Naive B cell (primary cell): ENCODE measurements at regions not wholly inside any gene's neighbourhood (a gene's known extent, or its start where the extent isn't known, plus 50 kb on each side); places are given as distances from the start of the nearest gene placed in this dataset.
A peak's percentile ranks its signal among the peaks of the same experiment; 100 is the strongest.
"Not testable (repeated sequence)": the region's sequence is repeated elsewhere in the genome, so short reads cannot be mapped to it uniquely, and the experiment has no call there.

Experiments used
- ATAC-seq, 2 donors: fragments of 150-1000 bp; cut with Tn5 transposase; 2 replicates each; pipeline ENCODE4 v1.10.0; 2021; ENCODE audit warnings: low read depth in 2 of 2, mild to moderate bottlenecking in 2 of 2, moderate library complexity in 2 of 2
- DNase-seq: peaks from one replicate; pipeline ENCODE4 v3.0.0; 2022
- H3K27ac Mint-ChIP-seq, 6 donors: one replicate each; pipeline ENCODE4 v1.8.0; 2020 to 2022; ENCODE audit warnings: mild to moderate bottlenecking in 6 of 6, mixed read lengths in 6 of 6, moderate library complexity in 5 of 6, inconsistent platforms in 2 of 6
- H3K27me3 Mint-ChIP-seq, 3 donors: one replicate each; pipeline ENCODE4 v1.8.0; 2021 to 2022; ENCODE audit warnings: mixed read lengths in 3 of 3, mild to moderate bottlenecking in 1 of 3
- H3K36me3 Mint-ChIP-seq, 2 donors: one replicate each; pipeline ENCODE4 v1.8.0; 2020 to 2022; ENCODE audit warnings: mixed read lengths in 2 of 2, inconsistent platforms in 1 of 2, mild to moderate bottlenecking in 1 of 2
- H3K4me1 Mint-ChIP-seq, 3 donors: one replicate each; pipeline ENCODE4 v1.8.0; 2020 to 2022; ENCODE audit warnings: mixed read lengths in 3 of 3, inconsistent platforms in 1 of 3, mild to moderate bottlenecking in 1 of 3, moderate library complexity in 1 of 3
- H3K4me3 Mint-ChIP-seq, 8 donors: one replicate each; pipeline ENCODE4 v1.8.0; 2020 to 2022; ENCODE audit warnings: mild to moderate bottlenecking in 8 of 8, mixed read lengths in 8 of 8, moderate library complexity in 8 of 8, inconsistent platforms in 2 of 8
- H3K9me3 Mint-ChIP-seq, 7 donors: one replicate each; pipeline ENCODE4 v1.8.0; 2020 to 2022; ENCODE audit warnings: mixed read lengths in 7 of 7, mild to moderate bottlenecking in 5 of 7, inconsistent platforms in 2 of 7, moderate library complexity in 1 of 7

- no peak overlapping the region for H3K27ac Mint-ChIP-seq
- no peak overlapping the region for H3K4me3 Mint-ChIP-seq
- no peak for ATAC-seq
- H3K27me3 Mint-ChIP-seq = no peaks in the 10 kb centered on the region
- H3K36me3 Mint-ChIP-seq = no peaks in the 10 kb centered on the region
- H3K9me3 Mint-ChIP-seq = peaks cover 0 to 18% (median 11%) of the 10 kb centered on the region in 7 donors
- H3K4me1 Mint-ChIP-seq = peaks cover 17 to 25% (median 22%) of the 10 kb centered on the region in 3 donors
- no peak for DNase-seq
Observed at GRCh38 chr9:134568116-134568515, 73.5 kb upstream of the COL5A1 start.

- H3K36me3 Mint-ChIP-seq = no peaks in the 10 kb centered on the region
- no peak for ATAC-seq
- peaks cover 0 to 13% (median 10%) of the 10 kb centered on the region in 7 donors for H3K9me3 Mint-ChIP-seq
- DNase-seq = no peak
- H3K4me3 Mint-ChIP-seq = no peak overlapping the region
- H3K27me3 Mint-ChIP-seq = no peaks in the 10 kb centered on the region
- H3K4me1 Mint-ChIP-seq = peaks cover 17 to 25% (median 22%) of the 10 kb centered on the region in 3 donors
- no peak overlapping the region for H3K27ac Mint-ChIP-seq
Observed at GRCh38 chr9:134568811-134569210, 72.8 kb upstream of the COL5A1 start.

- H3K27ac Mint-ChIP-seq = no peak overlapping the region
- H3K4me3 Mint-ChIP-seq = no peak overlapping the region
- H3K4me1 Mint-ChIP-seq = peaks cover 17 to 25% (median 22%) of the 10 kb centered on the region in 3 donors
- DNase-seq (no peak), ATAC-seq (no peak)
- peaks cover 0 to 13% (median 10%) of the 10 kb centered on the region in 7 donors for H3K9me3 Mint-ChIP-seq
- no peaks in the 10 kb centered on the region for H3K36me3 Mint-ChIP-seq
- no peaks in the 10 kb centered on the region for H3K27me3 Mint-ChIP-seq
Observed at GRCh38 chr9:134569626-134570025, 72.0 kb upstream of the COL5A1 start.

GRCh38 chr9:134570151-134570621, 71.4 kb upstream of the COL5A1 start:
- DNase-seq (no peak), ATAC-seq (peak; percentile 82 to 88)
- Mint-ChIP-seq H3K36me3 (no peaks in the 10 kb centered on the region), H3K27me3 (no peaks in the 10 kb centered on the region), H3K4me1 (peaks cover 17 to 25% (median 22%) of the 10 kb centered on the region in 3 donors), H3K9me3 (peaks cover 0 to 13% (median 8%) of the 10 kb centered on the region in 7 donors), H3K27ac (peak overlapping the region in 2 of 6 donors; percentile 0 to 81), H3K4me3 (peak overlapping the region in 1 of 8 donors; percentile 72)

GRCh38 chr9:134570711-134571325, 70.8 kb upstream of the COL5A1 start:
- DNase-seq = no peak
- Mint-ChIP-seq H3K27me3 (no peaks in the 10 kb centered on the region), H3K4me1 (peaks cover 17 to 25% (median 22%) of the 10 kb centered on the region in 3 donors), H3K9me3 (peaks cover 0 to 13% (median 5%) of the 10 kb centered on the region in 7 donors), H3K4me3 (peak overlapping the region in 1 of 8 donors; percentile 72), H3K36me3 (no peaks in the 10 kb centered on the region), H3K27ac (peak overlapping the region in 2 of 6 donors; percentile 65 to 81)
- ATAC-seq = no peak

- no peak for ATAC-seq
- peaks cover 17 to 25% (median 22%) of the 10 kb centered on the region in 3 donors for H3K4me1 Mint-ChIP-seq
- H3K27ac Mint-ChIP-seq = peak overlapping the region in 2 of 6 donors; percentile 19 to 65
- H3K27me3 Mint-ChIP-seq = no peaks in the 10 kb centered on the region
- H3K9me3 Mint-ChIP-seq = peaks cover 0 to 12% (median 3%) of the 10 kb centered on the region in 7 donors
- no peaks in the 10 kb centered on the region for H3K36me3 Mint-ChIP-seq
- H3K4me3 Mint-ChIP-seq = peak overlapping the region in 1 of 8 donors; percentile 69
- no peak for DNase-seq
Observed at GRCh38 chr9:134571326-134571931, 70.2 kb upstream of the COL5A1 start.

GRCh38 chr9:134571946-134572917, 69.4 kb upstream of the COL5A1 start:
- Mint-ChIP-seq H3K4me1 (peaks cover 17 to 25% (median 22%) of the 10 kb centered on the region in 3 donors), H3K4me3 (peak overlapping the region in 1 of 8 donors; percentile 44), H3K27me3 (peaks cover 0 to 4% (median 0%) of the 10 kb centered on the region in 3 donors), H3K36me3 (no peaks in the 10 kb centered on the region), H3K9me3 (peaks cover 0 to 4% (median 0%) of the 10 kb centered on the region in 7 donors), H3K27ac (peak overlapping the region in 2 of 6 donors; percentile 1 to 61)
- peak; percentile 44 to 57 for ATAC-seq
- no peak for DNase-seq

- not testable (repeated sequence) for DNase-seq, ATAC-seq, H3K4me3 Mint-ChIP-seq, H3K9me3 Mint-ChIP-seq, H3K27ac Mint-ChIP-seq
- Mint-ChIP-seq H3K27me3 (peaks cover 9 to 29% (median 12%) of the 10 kb centered on the region in 3 donors), H3K36me3 (peaks cover 0 to 17% of the 10 kb centered on the region in 2 donors), H3K4me1 (peaks cover 17 to 25% (median 23%) of the 10 kb centered on the region in 3 donors)
Observed at GRCh38 chr9:134574686-134575085, 66.9 kb upstream of the COL5A1 start.

- no peak for DNase-seq
- Mint-ChIP-seq H3K27ac (no peak overlapping the region), H3K36me3 (peaks cover 1 to 18% of the 10 kb centered on the region in 2 donors), H3K9me3 (peaks cover under 1 to 12% (median 3%) of the 10 kb centered on the region in 7 donors), H3K27me3 (peaks cover 9 to 30% (median 14%) of the 10 kb centered on the region in 3 donors), H3K4me1 (peaks cover 15 to 21% (median 19%) of the 10 kb centered on the region in 3 donors), H3K4me3 (no peak overlapping the region)
- ATAC-seq = no peak
Observed at GRCh38 chr9:134575103-134575900, 66.3 kb upstream of the COL5A1 start.

- Mint-ChIP-seq H3K9me3 (peaks cover 3 to 17% (median 7%) of the 10 kb centered on the region in 7 donors), H3K27me3 (peaks cover 9 to 30% (median 17%) of the 10 kb centered on the region in 3 donors), H3K27ac (peak overlapping the region in 1 of 6 donors; percentile 74), H3K4me1 (peaks cover 12 to 15% (median 14%) of the 10 kb centered on the region in 3 donors), H3K36me3 (peaks cover 7 to 18% of the 10 kb centered on the region in 2 donors), H3K4me3 (no peak overlapping the region)
- ATAC-seq (no peak), DNase-seq (no peak)
Observed at GRCh38 chr9:134575901-134576176, 65.8 kb upstream of the COL5A1 start.

- peaks cover 0 to 9% of the 10 kb centered on the region in 2 donors for H3K36me3 Mint-ChIP-seq
- no peak overlapping the region for H3K4me3 Mint-ChIP-seq
- peaks cover 0 to 13% (median 9%) of the 10 kb centered on the region in 7 donors for H3K9me3 Mint-ChIP-seq
- peaks cover 0 to 16% (median 15%) of the 10 kb centered on the region in 3 donors for H3K27me3 Mint-ChIP-seq
- H3K27ac Mint-ChIP-seq = peak overlapping the region in 1 of 6 donors; percentile 66
- no peak for DNase-seq
- peaks cover 0 to 3% (median 0%) of the 10 kb centered on the region in 3 donors for H3K4me1 Mint-ChIP-seq
- ATAC-seq = no peak
Observed at GRCh38 chr9:134585021-134585561, 56.5 kb upstream of the COL5A1 start.
